ENCODE measurements at regions not wholly inside any gene's neighbourhood (a gene's known extent, or its start where the extent isn't known, plus 50 kb on each side); places are given as distances from the start of the nearest gene placed in this dataset.

Small RNAs in the stretch of these regions (small RNA-seq; reads per million reads assigned to genes)
- gene RNU6-1291P = 0 reads per million in 4 donors
